Fibroblast of lung (primary cell): ENCODE measurements at regions not wholly inside any gene's neighbourhood (a gene's known extent, or its start where the extent isn't known, plus 50 kb on each side); places are given as distances from the start of the nearest gene placed in this dataset.

Source experiments
- EZH2 ChIP-seq: IDR thresholded peaks from 2 replicates; pipeline ENCODE4 v1.5.1; 2012; ENCODE audit warnings: low read length, control low read depth, mild to moderate bottlenecking; ENCODE audit errors: missing control alignments
- TF ChIP-seq, protein P1 (sequence below), 2 donors: IDR thresholded peaks in 1 of 2; conservative IDR thresholded peaks in 1 of 2; 1 replicate in 1 of 2; 2 replicates in 1 of 2; pipeline ENCODE4 v1.5.1; 2011 to 2012; ENCODE audit warnings: low read length in 2 of 2, control low read depth in 1 of 2, inconsistent platforms in 1 of 2, low read depth in 1 of 2, mild to moderate bottlenecking in 1 of 2

DNA sequence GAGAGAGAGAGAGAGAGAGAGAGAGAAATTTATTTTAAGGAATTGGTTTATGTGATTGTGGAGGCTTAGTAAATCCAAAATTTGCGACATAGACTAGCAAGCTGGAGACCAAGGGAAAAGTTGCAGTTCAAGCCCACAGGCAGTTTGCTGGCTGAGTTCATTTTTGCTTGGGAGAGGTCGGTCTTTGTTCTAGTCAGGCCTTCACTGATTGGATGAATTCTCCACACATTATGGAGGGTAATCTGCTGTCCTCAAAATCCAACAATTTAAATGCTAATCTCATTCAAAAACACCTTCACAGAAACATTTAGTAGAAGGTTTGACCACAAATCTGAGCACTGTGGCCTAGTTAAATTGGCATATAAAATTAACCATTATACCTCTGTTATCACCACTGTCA lies 439.6 kb downstream of the EPM2A start:
- TF ChIP-seq, protein P1, sequence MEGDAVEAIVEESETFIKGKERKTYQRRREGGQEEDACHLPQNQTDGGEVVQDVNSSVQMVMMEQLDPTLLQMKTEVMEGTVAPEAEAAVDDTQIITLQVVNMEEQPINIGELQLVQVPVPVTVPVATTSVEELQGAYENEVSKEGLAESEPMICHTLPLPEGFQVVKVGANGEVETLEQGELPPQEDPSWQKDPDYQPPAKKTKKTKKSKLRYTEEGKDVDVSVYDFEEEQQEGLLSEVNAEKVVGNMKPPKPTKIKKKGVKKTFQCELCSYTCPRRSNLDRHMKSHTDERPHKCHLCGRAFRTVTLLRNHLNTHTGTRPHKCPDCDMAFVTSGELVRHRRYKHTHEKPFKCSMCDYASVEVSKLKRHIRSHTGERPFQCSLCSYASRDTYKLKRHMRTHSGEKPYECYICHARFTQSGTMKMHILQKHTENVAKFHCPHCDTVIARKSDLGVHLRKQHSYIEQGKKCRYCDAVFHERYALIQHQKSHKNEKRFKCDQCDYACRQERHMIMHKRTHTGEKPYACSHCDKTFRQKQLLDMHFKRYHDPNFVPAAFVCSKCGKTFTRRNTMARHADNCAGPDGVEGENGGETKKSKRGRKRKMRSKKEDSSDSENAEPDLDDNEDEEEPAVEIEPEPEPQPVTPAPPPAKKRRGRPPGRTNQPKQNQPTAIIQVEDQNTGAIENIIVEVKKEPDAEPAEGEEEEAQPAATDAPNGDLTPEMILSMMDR (conservative IDR thresholded peaks at IDR 0.05 in 1 of 2, IDR thresholded peaks at IDR 0.05 in 1 of 2; ENCODE audit: low read depth in 1 of 2, low read length in 2 of 2), result no peak
- TF ChIP-seq EZH2, result no peak
